PC-9 (cell line): ENCODE measurements at regions not wholly inside any gene's neighbourhood (a gene's known extent, or its start where the extent isn't known, plus 50 kb on each side); places are given as distances from the start of the nearest gene placed in this dataset.

Source experiments
- EZH2 ChIP-seq: fragments of 200-600 bp; sonication (generic); IDR thresholded peaks from 2 replicates; pipeline ENCODE4 v1.8.0; 2017; ENCODE audit warnings: antibody characterized with exemption, low read depth
- TF ChIP-seq, protein P1 (sequence below): fragments of 200-600 bp; sonication (generic); conservative IDR thresholded peaks from 2 replicates; pipeline ENCODE4 v1.6.1; 2017; ENCODE audit warnings: mixed run types, antibody characterized with exemption, mild to moderate bottlenecking, moderate library complexity

DNA sequence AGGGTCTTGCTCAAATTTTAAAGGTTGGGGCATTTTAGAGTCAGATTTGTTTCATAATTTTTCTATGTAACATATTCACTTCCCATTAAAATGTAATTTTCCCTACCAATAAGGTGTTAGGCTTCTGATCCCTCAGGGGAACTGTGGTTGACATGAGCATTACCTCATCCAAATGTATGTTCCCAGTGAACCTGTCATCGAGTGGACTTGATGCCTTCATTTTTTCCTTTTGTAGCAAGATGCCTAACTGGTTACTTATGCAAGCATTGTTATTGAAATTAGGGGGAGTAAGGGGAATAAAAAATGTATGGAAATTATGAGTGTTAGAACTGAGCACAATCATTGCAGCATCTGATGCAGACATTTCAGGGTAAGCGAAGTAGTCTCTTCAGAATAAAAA is 360.5 kb downstream of the BCKDHB start:
- TF ChIP-seq, protein P1, sequence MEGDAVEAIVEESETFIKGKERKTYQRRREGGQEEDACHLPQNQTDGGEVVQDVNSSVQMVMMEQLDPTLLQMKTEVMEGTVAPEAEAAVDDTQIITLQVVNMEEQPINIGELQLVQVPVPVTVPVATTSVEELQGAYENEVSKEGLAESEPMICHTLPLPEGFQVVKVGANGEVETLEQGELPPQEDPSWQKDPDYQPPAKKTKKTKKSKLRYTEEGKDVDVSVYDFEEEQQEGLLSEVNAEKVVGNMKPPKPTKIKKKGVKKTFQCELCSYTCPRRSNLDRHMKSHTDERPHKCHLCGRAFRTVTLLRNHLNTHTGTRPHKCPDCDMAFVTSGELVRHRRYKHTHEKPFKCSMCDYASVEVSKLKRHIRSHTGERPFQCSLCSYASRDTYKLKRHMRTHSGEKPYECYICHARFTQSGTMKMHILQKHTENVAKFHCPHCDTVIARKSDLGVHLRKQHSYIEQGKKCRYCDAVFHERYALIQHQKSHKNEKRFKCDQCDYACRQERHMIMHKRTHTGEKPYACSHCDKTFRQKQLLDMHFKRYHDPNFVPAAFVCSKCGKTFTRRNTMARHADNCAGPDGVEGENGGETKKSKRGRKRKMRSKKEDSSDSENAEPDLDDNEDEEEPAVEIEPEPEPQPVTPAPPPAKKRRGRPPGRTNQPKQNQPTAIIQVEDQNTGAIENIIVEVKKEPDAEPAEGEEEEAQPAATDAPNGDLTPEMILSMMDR = no peak
- TF ChIP-seq EZH2 = no peak
